ENCODE measurements at regions not wholly inside any gene's neighbourhood (a gene's known extent, or its start where the extent isn't known, plus 50 kb on each side); places are given as distances from the start of the nearest gene placed in this dataset.
"Not testable (repeated sequence)": the region's sequence is repeated elsewhere in the genome, so short reads cannot be mapped to it uniquely, and the experiment has no call there.

DNA sequence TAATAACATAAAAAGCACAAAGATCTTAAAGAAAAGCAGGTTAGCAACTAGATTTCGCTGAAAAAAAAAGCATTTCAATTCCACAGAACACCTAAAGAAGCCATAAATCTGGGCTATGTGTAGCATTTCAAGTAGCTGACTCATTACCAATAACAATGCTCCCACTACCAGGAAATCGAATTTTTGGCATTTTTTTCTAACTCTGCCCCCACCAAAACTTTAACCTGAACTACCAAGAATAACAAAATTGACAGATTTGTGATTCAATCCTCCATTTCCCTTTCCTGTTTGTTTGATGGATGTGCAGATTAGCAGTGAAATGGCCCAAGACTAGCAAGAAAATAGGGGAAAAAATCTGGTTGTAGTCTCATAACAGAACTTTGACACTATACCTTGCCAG, 180.2 kb downstream of the RASEF start:
- no peaks in the 10 kb centered on the region for H4K20me1 ChIP-seq (ENCODE audit: control insufficient read depth, insufficient read depth, low read depth, low read length)
- TF ChIP-seq, protein P1, sequence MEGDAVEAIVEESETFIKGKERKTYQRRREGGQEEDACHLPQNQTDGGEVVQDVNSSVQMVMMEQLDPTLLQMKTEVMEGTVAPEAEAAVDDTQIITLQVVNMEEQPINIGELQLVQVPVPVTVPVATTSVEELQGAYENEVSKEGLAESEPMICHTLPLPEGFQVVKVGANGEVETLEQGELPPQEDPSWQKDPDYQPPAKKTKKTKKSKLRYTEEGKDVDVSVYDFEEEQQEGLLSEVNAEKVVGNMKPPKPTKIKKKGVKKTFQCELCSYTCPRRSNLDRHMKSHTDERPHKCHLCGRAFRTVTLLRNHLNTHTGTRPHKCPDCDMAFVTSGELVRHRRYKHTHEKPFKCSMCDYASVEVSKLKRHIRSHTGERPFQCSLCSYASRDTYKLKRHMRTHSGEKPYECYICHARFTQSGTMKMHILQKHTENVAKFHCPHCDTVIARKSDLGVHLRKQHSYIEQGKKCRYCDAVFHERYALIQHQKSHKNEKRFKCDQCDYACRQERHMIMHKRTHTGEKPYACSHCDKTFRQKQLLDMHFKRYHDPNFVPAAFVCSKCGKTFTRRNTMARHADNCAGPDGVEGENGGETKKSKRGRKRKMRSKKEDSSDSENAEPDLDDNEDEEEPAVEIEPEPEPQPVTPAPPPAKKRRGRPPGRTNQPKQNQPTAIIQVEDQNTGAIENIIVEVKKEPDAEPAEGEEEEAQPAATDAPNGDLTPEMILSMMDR (IDR thresholded peaks at IDR 0.05; ENCODE audit: low read depth, low read length, poor library complexity, severe bottlenecking), result no peak
- no peak for TF ChIP-seq EZH2phosphoT487 (IDR thresholded peaks at IDR 0.05; ENCODE audit: borderline replicate concordance, low read length)
- H3K4me3 ChIP-seq (ENCODE audit: low read length), result no peak overlapping the region
- no peak overlapping the region for H3K4me2 ChIP-seq (ENCODE audit: low read length)
- H3K9me3 ChIP-seq (ENCODE audit: control insufficient read depth, insufficient read depth, low read length), result no peaks in the 10 kb centered on the region
- no peak overlapping the region for H3K27ac ChIP-seq (ENCODE audit: low read depth, low read length)
- H3K9me2 ChIP-seq (replicated peaks; ENCODE audit: control insufficient read depth, low read length), result no peaks in the 10 kb centered on the region
- no peaks in the 10 kb centered on the region for H3K4me1 ChIP-seq (ENCODE audit: control insufficient read depth, low read length)
- H3K27me3 ChIP-seq (ENCODE audit: control insufficient read depth, low read length), result no peaks in the 10 kb centered on the region
- no peaks in the 10 kb centered on the region for H3K79me2 ChIP-seq (ENCODE audit: control insufficient read depth, low read length)
- H3K36me3 ChIP-seq (ENCODE audit: control insufficient read depth, low read length), result no peaks in the 10 kb centered on the region
- no peaks in the 10 kb centered on the region for H3F3A ChIP-seq (ENCODE audit: control insufficient read depth, insufficient read depth)

DNA sequence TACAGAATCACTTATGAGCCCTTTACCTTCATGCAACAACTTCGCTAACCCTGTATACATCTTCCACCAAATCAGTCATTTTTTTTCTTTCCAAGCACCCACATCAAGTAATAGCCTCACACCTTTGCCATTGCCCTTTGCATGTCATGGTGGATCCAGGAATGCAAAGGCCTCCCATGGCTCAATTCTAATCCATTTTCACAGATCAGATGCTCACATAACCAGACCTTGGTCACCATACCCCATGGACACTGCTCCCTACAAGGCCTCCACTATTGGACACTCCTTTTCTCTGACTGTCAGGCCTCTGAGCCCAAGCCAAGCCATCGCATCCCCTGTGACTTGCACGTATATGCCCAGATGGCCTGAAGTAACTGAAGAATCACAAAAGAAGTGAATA, 179.5 kb downstream of the RASEF start:
- no peaks in the 10 kb centered on the region for H3K4me1 ChIP-seq (ENCODE audit: control insufficient read depth, low read length)
- TF ChIP-seq EZH2phosphoT487 (IDR thresholded peaks at IDR 0.05; ENCODE audit: borderline replicate concordance, low read length), result no peak
- TF ChIP-seq, protein P1 (IDR thresholded peaks at IDR 0.05; ENCODE audit: low read depth, low read length, poor library complexity, severe bottlenecking), result no peak
- no peak overlapping the region for H3K27ac ChIP-seq (ENCODE audit: low read depth, low read length)
- no peaks in the 10 kb centered on the region for H4K20me1 ChIP-seq (ENCODE audit: control insufficient read depth, insufficient read depth, low read depth, low read length)
- H3F3A ChIP-seq (ENCODE audit: control insufficient read depth, insufficient read depth), result no peaks in the 10 kb centered on the region
- H3K4me2 ChIP-seq (ENCODE audit: low read length), result no peak overlapping the region
- H3K79me2 ChIP-seq (ENCODE audit: control insufficient read depth, low read length), result no peaks in the 10 kb centered on the region
- no peaks in the 10 kb centered on the region for H3K36me3 ChIP-seq (ENCODE audit: control insufficient read depth, low read length)
- H3K9me2 ChIP-seq (replicated peaks; ENCODE audit: control insufficient read depth, low read length), result no peaks in the 10 kb centered on the region
- H3K27me3 ChIP-seq (ENCODE audit: control insufficient read depth, low read length), result no peaks in the 10 kb centered on the region
- H3K9me3 ChIP-seq (ENCODE audit: control insufficient read depth, insufficient read depth, low read length), result no peaks in the 10 kb centered on the region
- no peak overlapping the region for H3K4me3 ChIP-seq (ENCODE audit: low read length)

- not testable (repeated sequence) for H3K27me3 ChIP-seq (ENCODE audit: control insufficient read depth, low read length); H3K4me3 ChIP-seq (ENCODE audit: low read length); H3K9me3 ChIP-seq (ENCODE audit: control insufficient read depth, insufficient read depth, low read length); H4K20me1 ChIP-seq (ENCODE audit: control insufficient read depth, insufficient read depth, low read depth, low read length); H3K27ac ChIP-seq (ENCODE audit: low read depth, low read length); H3K36me3 ChIP-seq (ENCODE audit: control insufficient read depth, low read length); H3K79me2 ChIP-seq (ENCODE audit: control insufficient read depth, low read length); H3K4me2 ChIP-seq (ENCODE audit: low read length); H3K4me1 ChIP-seq (ENCODE audit: control insufficient read depth, low read length); H3K9me2 ChIP-seq (replicated peaks; ENCODE audit: control insufficient read depth, low read length); H3F3A ChIP-seq (ENCODE audit: control insufficient read depth, insufficient read depth)
These were observed 179.0 kb downstream of the RASEF start for GRCh38 chr9:82883974-82884373.

DNA sequence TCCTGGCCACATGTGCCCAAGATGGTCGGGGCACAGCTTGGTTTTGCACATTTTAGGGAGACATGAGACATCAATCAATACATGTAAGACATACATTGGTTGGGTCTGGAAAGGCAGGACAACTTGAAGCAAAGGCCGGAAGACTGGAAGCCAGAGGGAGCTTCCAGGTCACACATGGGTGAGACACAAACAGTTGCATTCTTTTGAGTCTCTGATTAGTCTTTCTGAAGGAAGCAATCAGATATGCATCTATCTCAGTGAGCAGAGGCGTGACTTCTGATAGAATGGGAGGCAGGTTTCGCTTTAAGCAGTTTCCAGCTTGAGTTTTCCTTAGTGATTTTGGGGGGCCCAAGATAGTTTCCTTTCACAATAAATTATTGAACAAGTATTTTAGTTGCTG, 172.5 kb downstream of the RASEF start:
- TF ChIP-seq, protein P1 (IDR thresholded peaks at IDR 0.05; ENCODE audit: low read depth, low read length, poor library complexity, severe bottlenecking), result no peak
- no peak for TF ChIP-seq EZH2phosphoT487 (IDR thresholded peaks at IDR 0.05; ENCODE audit: borderline replicate concordance, low read length)
- Histone ChIP-seq H3K27me3 (ENCODE audit: control insufficient read depth, low read length) (no peaks in the 10 kb centered on the region), H3K79me2 (ENCODE audit: control insufficient read depth, low read length) (no peaks in the 10 kb centered on the region), H4K20me1 (ENCODE audit: control insufficient read depth, insufficient read depth, low read depth, low read length) (no peaks in the 10 kb centered on the region), H3K27ac (ENCODE audit: low read depth, low read length) (no peak overlapping the region), H3F3A (ENCODE audit: control insufficient read depth, insufficient read depth) (no peaks in the 10 kb centered on the region), H3K9me2 (replicated peaks; ENCODE audit: control insufficient read depth, low read length) (no peaks in the 10 kb centered on the region), H3K4me3 (ENCODE audit: low read length) (no peak overlapping the region), H3K4me2 (ENCODE audit: low read length) (no peak overlapping the region), H3K9me3 (ENCODE audit: control insufficient read depth, insufficient read depth, low read length) (no peaks in the 10 kb centered on the region), H3K4me1 (ENCODE audit: control insufficient read depth, low read length) (no peaks in the 10 kb centered on the region), H3K36me3 (ENCODE audit: control insufficient read depth, low read length) (no peaks in the 10 kb centered on the region)

Measured in DOHH2 (cell line).